H9 (cell line): ENCODE measurements at regions not wholly inside any gene's neighbourhood (a gene's known extent, or its start where the extent isn't known, plus 50 kb on each side); places are given as distances from the start of the nearest gene placed in this dataset.

Source experiments
- DNase-seq: peaks from one replicate; pipeline ENCODE4 v3.0.0-alpha.2; 2017
- H2AFZ ChIP-seq: one replicate; pipeline ENCODE4 v1.6.1; 2013; ENCODE audit warnings: mild to moderate bottlenecking, low read length, control low read depth, moderate library complexity
- H2AK5ac ChIP-seq: 2 replicates; pipeline ENCODE4 v1.6.1; 2013; ENCODE audit warnings: low read length, control low read depth, mixed read lengths; ENCODE audit not compliant: insufficient read length
- H2BK120ac ChIP-seq: one replicate; pipeline ENCODE4 v1.6.1; 2013; ENCODE audit warnings: low read depth, mild to moderate bottlenecking, low read length, control low read depth, inconsistent platforms; ENCODE audit not compliant: poor library complexity, severe bottlenecking
- H2BK12ac ChIP-seq: 2 replicates; pipeline ENCODE4 v1.6.1; 2013; ENCODE audit warnings: low read length, control low read depth, mixed read lengths, low read depth; ENCODE audit not compliant: insufficient read length
- H2BK15ac ChIP-seq: 2 replicates; pipeline ENCODE4 v1.6.1; 2013; ENCODE audit warnings: low read depth, low read length, control low read depth
- H2BK20ac ChIP-seq: one replicate; pipeline ENCODE4 v1.6.1; 2013; ENCODE audit warnings: low read depth, mild to moderate bottlenecking, low read length, control low read depth, inconsistent platforms; ENCODE audit not compliant: poor library complexity, severe bottlenecking
- H2BK5ac ChIP-seq: 2 replicates; pipeline ENCODE4 v1.6.1; 2013; ENCODE audit warnings: low read length, control low read depth, mixed read lengths; ENCODE audit not compliant: insufficient read length
- H3K14ac ChIP-seq: 2 replicates; pipeline ENCODE4 v1.6.1; 2013; ENCODE audit warnings: low read length, control low read depth; ENCODE audit not compliant: insufficient read depth
- H3K18ac ChIP-seq: 2 replicates; pipeline ENCODE4 v1.6.1; 2013; ENCODE audit warnings: low read depth, mild to moderate bottlenecking, mixed read lengths, low read length, control low read depth; ENCODE audit not compliant: insufficient read length
- H3K23ac ChIP-seq: 2 replicates; pipeline ENCODE4 v1.6.1; 2013; ENCODE audit warnings: low read length, control low read depth, mixed read lengths, low read depth; ENCODE audit not compliant: insufficient read length
- H3K23me2 ChIP-seq: 2 replicates; pipeline ENCODE4 v1.6.1; 2013; ENCODE audit warnings: low read depth, mild to moderate bottlenecking, mixed read lengths, low read length, control low read depth; ENCODE audit not compliant: insufficient read length, poor library complexity, severe bottlenecking
- H3K27ac ChIP-seq: 2 replicates; pipeline ENCODE4 v1.5.1; 2013; ENCODE audit warnings: low read length, control low read depth, mixed read lengths, low read depth; ENCODE audit not compliant: insufficient read length
- H3K27me3 ChIP-seq: 2 replicates; pipeline ENCODE4 v1.6.1; 2013; ENCODE audit warnings: low read length, control low read depth, inconsistent platforms; ENCODE audit not compliant: insufficient read depth
- H3K4ac ChIP-seq: 2 replicates; pipeline ENCODE4 v1.6.1; 2013; ENCODE audit warnings: low read depth, mild to moderate bottlenecking, control low read depth, inconsistent platforms, low read length, moderate library complexity
- H3K4me1 ChIP-seq: 2 replicates; pipeline ENCODE4 v1.6.1; 2013; ENCODE audit warnings: low read length, control low read depth, inconsistent platforms; ENCODE audit not compliant: insufficient read depth
- H3K4me2 ChIP-seq: 2 replicates; pipeline ENCODE4 v1.6.1; 2013; ENCODE audit warnings: low read length, control low read depth, mixed read lengths; ENCODE audit not compliant: insufficient read length, insufficient read depth
- H3K56ac ChIP-seq: 2 replicates; pipeline ENCODE4 v1.6.1; 2013; ENCODE audit warnings: low read depth, mild to moderate bottlenecking, mixed read lengths, low read length, control low read depth; ENCODE audit not compliant: insufficient read length
- H3K79me1 ChIP-seq: 2 replicates; pipeline ENCODE4 v1.6.1; 2013; ENCODE audit warnings: low read depth, mild to moderate bottlenecking, moderate library complexity, low read length, control low read depth, inconsistent platforms; ENCODE audit not compliant: insufficient read depth, poor library complexity, severe bottlenecking
- H3K79me2 ChIP-seq: 2 replicates; pipeline ENCODE4 v1.6.1; 2013; ENCODE audit warnings: low read length, control low read depth, inconsistent platforms; ENCODE audit not compliant: insufficient read depth
- H3K9ac ChIP-seq: 2 replicates; pipeline ENCODE4 v1.6.1; 2013; ENCODE audit warnings: low read length, control low read depth, mixed read lengths; ENCODE audit not compliant: insufficient read length; ENCODE audit errors: extremely low read depth
- H3K9me3 ChIP-seq: one replicate; pipeline ENCODE4 v1.6.1; 2013; ENCODE audit warnings: low read depth, low read length, inconsistent platforms; ENCODE audit not compliant: control insufficient read depth
- H3T11ph ChIP-seq: one replicate; pipeline ENCODE4 v1.6.1; 2013; ENCODE audit warnings: mild to moderate bottlenecking, low read length, control low read depth, inconsistent platforms
- H4K20me1 ChIP-seq: one replicate; pipeline ENCODE4 v1.6.1; 2013; ENCODE audit not compliant: control insufficient read depth, insufficient read length, insufficient read depth
- H4K5ac ChIP-seq: 2 replicates; pipeline ENCODE4 v1.6.1; 2013; ENCODE audit warnings: low read depth, mild to moderate bottlenecking, mixed read lengths, low read length, control low read depth; ENCODE audit not compliant: insufficient read length
- H4K8ac ChIP-seq: replicated peaks from 2 replicates; pipeline ENCODE4 v1.6.1; 2013; ENCODE audit warnings: low read length, control low read depth, mixed read lengths, low read depth; ENCODE audit not compliant: insufficient read length
- H4K91ac ChIP-seq: 2 replicates; pipeline ENCODE4 v1.6.1; 2013; ENCODE audit warnings: low read depth, mild to moderate bottlenecking, moderate library complexity, mixed read lengths, low read length, control low read depth; ENCODE audit not compliant: insufficient read length
- H3K27ac Mint-ChIP-seq, 3 experiments: 2 replicates in 2 of 3; 3 replicates in 1 of 3; pipeline ENCODE4 v1.8.0; 2020 to 2021; ENCODE audit warnings: mixed read lengths in 3 of 3, mild to moderate bottlenecking in 1 of 3, moderate library complexity in 1 of 3
- H3K27me3 Mint-ChIP-seq: 2 replicates; pipeline ENCODE4 v1.8.0; 2021; ENCODE audit warnings: low read depth, mild to moderate bottlenecking, moderate library complexity, mixed read lengths
- H3K36me3 Mint-ChIP-seq, 3 experiments: 2 replicates in 2 of 3; 3 replicates in 1 of 3; pipeline ENCODE4 v1.8.0; 2020 to 2021; ENCODE audit warnings: low read depth in 3 of 3, mixed read lengths in 3 of 3; ENCODE audit not compliant: insufficient read depth in 1 of 3
- H3K4me1 Mint-ChIP-seq, 2 experiments: 2 replicates each; pipeline ENCODE4 v1.8.0; 2020; ENCODE audit warnings: mixed read lengths in 2 of 2
- H3K4me3 Mint-ChIP-seq, 2 experiments: 2 replicates in 1 of 2; 3 replicates in 1 of 2; pipeline ENCODE4 v1.8.0; 2020 to 2021; ENCODE audit warnings: mild to moderate bottlenecking in 2 of 2, mixed read lengths in 2 of 2, moderate library complexity in 1 of 2
- H3K9me3 Mint-ChIP-seq, 2 experiments: 2 replicates in 1 of 2; 3 replicates in 1 of 2; pipeline ENCODE4 v1.8.0; 2020; ENCODE audit warnings: mild to moderate bottlenecking in 2 of 2, mixed read lengths in 2 of 2, moderate library complexity in 1 of 2
- CTCF ChIP-seq: fragments of 200-600 bp; sonication (generic); conservative IDR thresholded peaks from 3 replicates; pipeline ENCODE4 v1.8.0; 2021; ENCODE audit warnings: antibody characterized with exemption, mild to moderate bottlenecking
- WGBS: extraction: QIAGEN DNeasy Blood & Tissue Kit; methylation state at CpG from one replicate; pipeline ENCODE4 v1.1.7; 2013; ENCODE audit warnings: missing lambda C conversion rate, low lambda C conversion rate, mixed read lengths; ENCODE audit not compliant: insufficient read length; ENCODE audit errors: extremely low coverage; 5-methylcytosine and 5-hydroxymethylcytosine counted together

GRCh38 chr10:31683682-31684081, 244.9 kb downstream of the ARHGAP12 start:
- no peak overlapping the region for H3K4me3 Mint-ChIP-seq

More at GRCh38 chr10:31683682-31684081, 244.9 kb downstream of the ARHGAP12 start:
- Histone ChIP-seq H4K8ac (no peak overlapping the region), H2BK12ac (no peak overlapping the region), H3K23me2 (no peaks in the 10 kb centered on the region), H3K23ac (no peak overlapping the region), H3K9me3 (peaks cover 13% of the 10 kb centered on the region), H3K27ac (no peak overlapping the region), H2AFZ (no peak overlapping the region), H3K79me2 (no peaks in the 10 kb centered on the region), H3K14ac (no peak overlapping the region), H3T11ph (no peak overlapping the region), H3K9ac (no peak overlapping the region), H3K18ac (no peak overlapping the region), H3K4me2 (no peak overlapping the region), H4K91ac (no peak overlapping the region), H2BK15ac (no peak overlapping the region), H3K79me1 (no peaks in the 10 kb centered on the region), H2BK120ac (no peak overlapping the region), H4K20me1 (no peaks in the 10 kb centered on the region), H2BK5ac (no peak overlapping the region), H2AK5ac (no peak overlapping the region), H3K4me1 (no peaks in the 10 kb centered on the region), H3K4ac (no peak overlapping the region), H3K27me3 (no peaks in the 10 kb centered on the region; the same call in 1 of the 2 replicates), H2BK20ac (no peak overlapping the region), H4K5ac (no peak overlapping the region), H3K56ac (no peak overlapping the region)
- WGBS = no CpG with 5 or more reads among the region's 1 CpG
- Mint-ChIP-seq H3K4me1 (peaks cover 3% of the 10 kb centered on the region in 2 experiments), H3K27ac (no peak overlapping the region), H3K27me3 (peaks cover 1% of the 10 kb centered on the region; the same call in 1 of the 2 replicates), H3K9me3 (peaks cover 52 to 63% of the 10 kb centered on the region in 2 experiments), H3K36me3 (peaks cover 18 to 48% (median 21%) of the 10 kb centered on the region in 3 experiments)
- DNase-seq = no peak
- no peak for TF ChIP-seq CTCF
